ENCODE measurements at regions not wholly inside any gene's neighbourhood (a gene's known extent, or its start where the extent isn't known, plus 50 kb on each side); places are given as distances from the start of the nearest gene placed in this dataset.

DNA sequence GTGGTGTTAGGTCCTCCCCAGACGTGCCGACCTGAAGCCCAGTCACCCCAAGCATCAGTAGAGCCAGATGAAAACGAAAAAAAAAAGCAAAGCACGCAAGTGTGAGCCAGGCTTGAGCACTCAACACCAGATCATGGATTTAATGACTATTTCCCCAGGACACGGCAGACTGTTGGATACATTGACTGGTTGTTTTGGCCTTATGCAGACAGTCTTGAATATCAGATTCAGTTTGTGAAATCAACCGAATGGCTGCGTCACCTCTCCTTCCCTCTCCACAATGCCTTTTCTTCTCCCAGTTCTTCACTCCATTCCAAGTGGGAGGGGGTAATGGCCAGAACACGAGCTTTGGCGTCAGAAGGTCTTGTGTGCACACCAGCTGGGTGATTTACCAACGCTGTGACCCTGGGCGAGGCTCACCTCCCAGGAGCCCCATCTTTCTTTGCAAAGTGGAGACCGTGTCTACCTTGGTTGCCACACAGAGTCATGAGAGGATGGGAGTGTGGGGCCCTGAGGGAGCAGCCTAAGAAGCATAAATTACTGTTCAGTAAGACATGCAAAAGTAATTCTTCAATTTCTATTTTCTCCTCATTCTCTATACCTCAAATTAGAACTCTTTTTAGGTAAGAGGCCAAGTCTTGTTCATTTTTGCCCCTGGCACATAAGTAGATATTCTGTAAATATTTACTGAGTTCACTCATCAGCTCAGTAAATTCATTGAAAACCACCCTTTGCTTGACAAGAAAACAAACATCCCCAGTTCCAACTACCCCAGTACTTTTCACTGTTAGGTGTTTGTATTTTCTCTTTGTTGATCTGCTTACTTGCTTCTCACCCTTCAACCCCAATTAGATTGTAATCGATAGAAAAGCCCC, 181.1 kb upstream of the COPS8 start:
- TF ChIP-seq CTCF (IDR thresholded peaks at IDR 0.05) (no peak), POLR2AphosphoS5 (IDR thresholded peaks at IDR 0.05) (no peak), POLR2A (IDR thresholded peaks at IDR 0.05) (no peak)
